WTC11 (cell line): ENCODE measurements at regions not wholly inside any gene's neighbourhood (a gene's known extent, or its start where the extent isn't known, plus 50 kb on each side); places are given as distances from the start of the nearest gene placed in this dataset.
"Not testable (repeated sequence)": the region's sequence is repeated elsewhere in the genome, so short reads cannot be mapped to it uniquely, and the experiment has no call there.

Source experiments
- ATAC-seq: fragments of 200-7000 bp; cut with Tn5 transposase; 2 replicates; pipeline ENCODE4 v1.10.0; 2021; ENCODE audit warnings: mild to moderate bottlenecking, moderate library complexity
- CTCF ChIA-PET: fragments of 300-600 bp; sonication (Branson Sonifier 250); formaldehyde crosslinking; loops from one replicate; lab custom pipeline; 2021; ENCODE audit warnings: antibody characterized with exemption; lab: Charles Lee
- POLR2A ChIA-PET: fragments of 350-600 bp; sonication (Branson Sonifier 250); formaldehyde crosslinking; loops from one replicate; lab custom pipeline; 2021; ENCODE audit warnings: antibody characterized with exemption; lab: Charles Lee
- DNase-seq: peaks from one replicate; pipeline ENCODE4 v3.0.0; 2021; ENCODE audit warnings: low spot score
- H3K27ac Mint-ChIP-seq: 2 replicates; pipeline ENCODE4 v1.8.0; 2021; ENCODE audit warnings: mixed read lengths
- H3K27me3 Mint-ChIP-seq: 2 replicates; pipeline ENCODE4 v1.8.0; 2021; ENCODE audit warnings: low read depth, mild to moderate bottlenecking, moderate library complexity, mixed read lengths
- H3K36me3 Mint-ChIP-seq: 2 replicates; pipeline ENCODE4 v1.8.0; 2021; ENCODE audit warnings: mixed read lengths
- H3K4me1 Mint-ChIP-seq: 2 replicates; pipeline ENCODE4 v1.8.0; 2022; ENCODE audit warnings: mixed read lengths
- H3K4me3 Mint-ChIP-seq: 2 replicates; pipeline ENCODE4 v1.8.0; 2021; ENCODE audit warnings: mild to moderate bottlenecking, moderate library complexity, mixed read lengths
- H3K9me3 Mint-ChIP-seq: 2 replicates; pipeline ENCODE4 v1.8.0; 2021; ENCODE audit warnings: mixed read lengths
- ATF1 ChIP-seq: sonication (generic); formaldehyde crosslinking; IDR thresholded peaks from 2 replicates; pipeline ENCODE4 v1.8.1; 2023; ENCODE audit warnings: mild to moderate bottlenecking, moderate library complexity, missing genetic modification reagents
- CBFB ChIP-seq: sonication (generic); formaldehyde crosslinking; IDR thresholded peaks from 2 replicates; pipeline ENCODE4 v1.8.1; 2022; ENCODE audit warnings: mild to moderate bottlenecking, low read depth, missing genetic modification reagents
- CREB1 ChIP-seq: sonication (generic); formaldehyde crosslinking; IDR thresholded peaks from 2 replicates; pipeline ENCODE4 v1.8.0; 2023; ENCODE audit warnings: mild to moderate bottlenecking, missing genetic modification reagents
- E2F4 ChIP-seq: sonication (generic); formaldehyde crosslinking; IDR thresholded peaks from 2 replicates; pipeline ENCODE4 v1.8.1; 2022; ENCODE audit warnings: low read depth, mild to moderate bottlenecking, moderate library complexity, missing genetic modification reagents, borderline replicate concordance
- EMX1 ChIP-seq: fragments of 250-450 bp; sonication (Bioruptor Pico); IDR thresholded peaks from 2 replicates; pipeline ENCODE4 v1.8.0; 2021; ENCODE audit warnings: mild to moderate bottlenecking
- ETV6 ChIP-seq: sonication (generic); formaldehyde crosslinking; IDR thresholded peaks from 2 replicates; pipeline ENCODE4 v1.8.1; 2022; ENCODE audit warnings: mild to moderate bottlenecking, missing genetic modification reagents
- GTF2I ChIP-seq: fragments of 250-450 bp; sonication (Bioruptor Pico); conservative IDR thresholded peaks from 2 replicates; pipeline ENCODE4 v1.4.0; 2021; ENCODE audit warnings: mild to moderate bottlenecking
- HMGA2 ChIP-seq: fragments of 250-450 bp; sonication (Bioruptor Pico); IDR thresholded peaks from 2 replicates; pipeline ENCODE4 v1.4.0; 2021; ENCODE audit warnings: mild to moderate bottlenecking, moderate library complexity
- IRF2 ChIP-seq: sonication (generic); formaldehyde crosslinking; IDR thresholded peaks from 2 replicates; pipeline ENCODE4 v1.8.0; 2022; ENCODE audit warnings: low read depth, missing genetic modification reagents, borderline replicate concordance
- KAT7 ChIP-seq: sonication (generic); formaldehyde crosslinking; IDR thresholded peaks from 2 replicates; pipeline ENCODE4 v1.8.1; 2023; ENCODE audit warnings: missing genetic modification reagents, mild to moderate bottlenecking, borderline replicate concordance
- MYBL2 ChIP-seq: sonication (generic); formaldehyde crosslinking; IDR thresholded peaks from 2 replicates; pipeline ENCODE4 v1.8.1; 2023; ENCODE audit warnings: mild to moderate bottlenecking, moderate library complexity, missing genetic modification reagents
- NFE2L1 ChIP-seq: sonication (generic); formaldehyde crosslinking; IDR thresholded peaks from 2 replicates; pipeline ENCODE4 v1.8.1; 2023; ENCODE audit warnings: missing genetic modification reagents
- OVOL2 ChIP-seq: fragments of 250-450 bp; sonication (Bioruptor Pico); IDR thresholded peaks from 2 replicates; pipeline ENCODE4 v1.9.0; 2021; ENCODE audit warnings: mild to moderate bottlenecking, borderline replicate concordance
- RELA ChIP-seq: sonication (generic); formaldehyde crosslinking; IDR thresholded peaks from 2 replicates; pipeline ENCODE4 v1.8.1; 2022; ENCODE audit warnings: missing genetic modification reagents, mild to moderate bottlenecking, borderline replicate concordance
- SMAD3 ChIP-seq: sonication (generic); formaldehyde crosslinking; IDR thresholded peaks from 2 replicates; pipeline ENCODE4 v1.8.0; 2022; ENCODE audit warnings: missing genetic modification reagents, mild to moderate bottlenecking, borderline replicate concordance
- TCF7 ChIP-seq: sonication (generic); formaldehyde crosslinking; IDR thresholded peaks from 2 replicates; pipeline ENCODE4 v1.8.0; 2022; ENCODE audit warnings: mild to moderate bottlenecking, low read depth, missing genetic modification reagents, moderate library complexity
- ZNF138 ChIP-seq: sonication (generic); formaldehyde crosslinking; conservative IDR thresholded peaks from 2 replicates; pipeline ENCODE4 v1.8.1; 2022; ENCODE audit warnings: mild to moderate bottlenecking, moderate library complexity, missing genetic modification reagents
- ZNF281 ChIP-seq: sonication (generic); formaldehyde crosslinking; IDR thresholded peaks from 2 replicates; pipeline ENCODE4 v1.8.0; 2023; ENCODE audit warnings: mild to moderate bottlenecking, missing genetic modification reagents
- TF ChIP-seq, protein P1 (sequence below): sonication (generic); formaldehyde crosslinking; IDR thresholded peaks from 2 replicates; pipeline ENCODE4 v1.8.0; 2022; ENCODE audit warnings: mild to moderate bottlenecking, missing genetic modification reagents
- TF ChIP-seq, protein P2 (sequence below): sonication (generic); formaldehyde crosslinking; IDR thresholded peaks from 2 replicates; pipeline ENCODE4 v1.8.1; 2022; ENCODE audit warnings: mild to moderate bottlenecking, missing genetic modification reagents, moderate library complexity, borderline replicate concordance
- TF ChIP-seq, protein P3 (sequence below): sonication (generic); formaldehyde crosslinking; IDR thresholded peaks from 2 replicates; pipeline ENCODE4 v1.8.1; 2023; ENCODE audit warnings: mild to moderate bottlenecking, missing genetic modification reagents, moderate library complexity
- TF ChIP-seq, protein P4 (sequence below): sonication (generic); formaldehyde crosslinking; IDR thresholded peaks from 2 replicates; pipeline ENCODE4 v1.8.1; 2023; ENCODE audit warnings: mild to moderate bottlenecking, missing genetic modification reagents, moderate library complexity

GRCh38 chrX:117400005-117400404 is 716.6 kb downstream of the KLHL13 start (continued):
- TF ChIP-seq, protein P1, sequence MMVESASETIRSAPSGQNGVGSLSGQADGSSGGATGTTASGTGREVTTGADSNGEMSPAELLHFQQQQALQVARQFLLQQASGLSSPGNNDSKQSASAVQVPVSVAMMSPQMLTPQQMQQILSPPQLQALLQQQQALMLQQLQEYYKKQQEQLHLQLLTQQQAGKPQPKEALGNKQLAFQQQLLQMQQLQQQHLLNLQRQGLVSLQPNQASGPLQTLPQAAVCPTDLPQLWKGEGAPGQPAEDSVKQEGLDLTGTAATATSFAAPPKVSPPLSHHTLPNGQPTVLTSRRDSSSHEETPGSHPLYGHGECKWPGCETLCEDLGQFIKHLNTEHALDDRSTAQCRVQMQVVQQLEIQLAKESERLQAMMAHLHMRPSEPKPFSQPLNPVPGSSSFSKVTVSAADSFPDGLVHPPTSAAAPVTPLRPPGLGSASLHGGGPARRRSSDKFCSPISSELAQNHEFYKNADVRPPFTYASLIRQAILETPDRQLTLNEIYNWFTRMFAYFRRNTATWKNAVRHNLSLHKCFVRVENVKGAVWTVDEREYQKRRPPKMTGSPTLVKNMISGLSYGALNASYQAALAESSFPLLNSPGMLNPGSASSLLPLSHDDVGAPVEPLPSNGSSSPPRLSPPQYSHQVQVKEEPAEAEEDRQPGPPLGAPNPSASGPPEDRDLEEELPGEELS (CRISPR knock-in tag): no peak
- TF ChIP-seq OVOL2: no peak
- TF ChIP-seq, protein P2, sequence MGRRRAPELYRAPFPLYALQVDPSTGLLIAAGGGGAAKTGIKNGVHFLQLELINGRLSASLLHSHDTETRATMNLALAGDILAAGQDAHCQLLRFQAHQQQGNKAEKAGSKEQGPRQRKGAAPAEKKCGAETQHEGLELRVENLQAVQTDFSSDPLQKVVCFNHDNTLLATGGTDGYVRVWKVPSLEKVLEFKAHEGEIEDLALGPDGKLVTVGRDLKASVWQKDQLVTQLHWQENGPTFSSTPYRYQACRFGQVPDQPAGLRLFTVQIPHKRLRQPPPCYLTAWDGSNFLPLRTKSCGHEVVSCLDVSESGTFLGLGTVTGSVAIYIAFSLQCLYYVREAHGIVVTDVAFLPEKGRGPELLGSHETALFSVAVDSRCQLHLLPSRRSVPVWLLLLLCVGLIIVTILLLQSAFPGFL (CRISPR knock-in tag): no peak
- no peak for TF ChIP-seq HMGA2 (CRISPR knock-in tag)
- TF ChIP-seq TCF7 (CRISPR knock-in tag): no peak

DNA sequence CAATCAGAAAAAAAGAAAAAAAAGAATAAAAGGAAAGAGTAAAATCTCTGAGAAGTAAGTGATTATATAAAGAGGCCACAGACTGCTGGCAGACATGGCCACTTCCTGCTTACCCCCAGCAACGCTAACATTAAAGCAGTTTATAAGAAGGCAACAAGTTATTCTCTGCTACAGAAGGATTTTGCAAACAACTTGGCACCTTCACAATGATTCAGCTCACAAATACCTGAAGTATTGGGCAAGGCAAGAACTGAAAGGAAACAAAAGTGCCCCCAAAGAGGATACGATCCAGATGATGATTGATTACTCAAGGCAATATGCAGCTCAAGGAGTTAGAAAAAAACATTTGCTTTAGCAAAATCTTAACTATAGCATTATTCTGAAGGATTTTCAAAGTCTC is 718.8 kb downstream of the KLHL13 start:
- no peak for DNase-seq
- Mint-ChIP-seq H3K4me1 (0 out of 2 replicates have a peak, but pooled peaks cover 6% of the 10 kb centered on the region), H3K4me3 (no peak overlapping the region), H3K27me3 (peaks cover 3% of the 10 kb centered on the region; the same call in 1 of the 2 replicates)
- CTCF ChIA-PET: no interaction called here
- TF ChIP-seq, protein P3, sequence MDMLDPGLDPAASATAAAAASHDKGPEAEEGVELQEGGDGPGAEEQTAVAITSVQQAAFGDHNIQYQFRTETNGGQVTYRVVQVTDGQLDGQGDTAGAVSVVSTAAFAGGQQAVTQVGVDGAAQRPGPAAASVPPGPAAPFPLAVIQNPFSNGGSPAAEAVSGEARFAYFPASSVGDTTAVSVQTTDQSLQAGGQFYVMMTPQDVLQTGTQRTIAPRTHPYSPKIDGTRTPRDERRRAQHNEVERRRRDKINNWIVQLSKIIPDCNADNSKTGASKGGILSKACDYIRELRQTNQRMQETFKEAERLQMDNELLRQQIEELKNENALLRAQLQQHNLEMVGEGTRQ (CRISPR knock-in tag): no peak
- TF ChIP-seq ATF1 (CRISPR knock-in tag) (no peak), MYBL2 (no peak), E2F4 (CRISPR knock-in tag) (no peak), CREB1 (CRISPR knock-in tag) (no peak), ZNF281 (CRISPR knock-in tag) (no peak), NFE2L1 (CRISPR knock-in tag) (no peak), IRF2 (CRISPR knock-in tag) (no peak), RELA (no peak), KAT7 (CRISPR knock-in tag) (no peak), ETV6 (CRISPR knock-in tag) (no peak), CBFB (CRISPR knock-in tag) (no peak), SMAD3 (CRISPR knock-in tag) (no peak), GTF2I (CRISPR knock-in tag) (no peak), EMX1 (CRISPR knock-in tag) (no peak), ZNF138 (no peak)
- TF ChIP-seq, protein P4, sequence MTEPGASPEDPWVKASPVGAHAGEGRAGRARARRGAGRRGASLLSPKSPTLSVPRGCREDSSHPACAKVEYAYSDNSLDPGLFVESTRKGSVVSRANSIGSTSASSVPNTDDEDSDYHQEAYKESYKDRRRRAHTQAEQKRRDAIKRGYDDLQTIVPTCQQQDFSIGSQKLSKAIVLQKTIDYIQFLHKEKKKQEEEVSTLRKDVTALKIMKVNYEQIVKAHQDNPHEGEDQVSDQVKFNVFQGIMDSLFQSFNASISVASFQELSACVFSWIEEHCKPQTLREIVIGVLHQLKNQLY: no peak
- TF ChIP-seq, all 79 proteins: peak for 0
- no peaks in the 10 kb centered on the region for H3K36me3 Mint-ChIP-seq
- POLR2A ChIA-PET: no interaction called here
- no peak for ATAC-seq
- 0 out of 2 replicates have a peak, but pooled peaks cover 3% of the 10 kb centered on the region for H3K9me3 Mint-ChIP-seq
- H3K27ac Mint-ChIP-seq: no peak overlapping the region

GRCh38 chrX:117394506-117395070 is 722.0 kb downstream of the KLHL13 start:
- H3K4me1 Mint-ChIP-seq, POLR2A ChIA-PET, H3K27ac Mint-ChIP-seq, H3K9me3 Mint-ChIP-seq, ATAC-seq, DNase-seq, H3K36me3 Mint-ChIP-seq, H3K27me3 Mint-ChIP-seq, CTCF ChIA-PET, H3K4me3 Mint-ChIP-seq: not testable (repeated sequence)

GRCh38 chrX:117392360-117392759 is 724.2 kb downstream of the KLHL13 start:
- H3K36me3 Mint-ChIP-seq, H3K27me3 Mint-ChIP-seq, H3K27ac Mint-ChIP-seq, DNase-seq, H3K4me3 Mint-ChIP-seq, H3K9me3 Mint-ChIP-seq, H3K4me1 Mint-ChIP-seq, CTCF ChIA-PET, POLR2A ChIA-PET, ATAC-seq: not testable (repeated sequence)
